ENCODE measurements at regions not wholly inside any gene's neighbourhood (a gene's known extent, or its start where the extent isn't known, plus 50 kb on each side); places are given as distances from the start of the nearest gene placed in this dataset.

GRCh38 chrX:40189637-40190036 lies 91.9 kb upstream of the BCOR start:
- Histone ChIP-seq H3K36me3 (ENCODE audit: control insufficient read depth, insufficient read depth, low read length) (no peaks in the 10 kb centered on the region), H3K4me3 (ENCODE audit: low read depth, low read length) (no peak overlapping the region), H3K27me3 (ENCODE audit: control insufficient read depth, insufficient read depth, low read length) (no peaks in the 10 kb centered on the region)
- no peak for DNase-seq (ENCODE audit: low read depth)
- no peak for TF ChIP-seq CTCF (IDR thresholded peaks at IDR 0.05; ENCODE audit: insufficient read depth, low read length, poor library complexity, severe bottlenecking)

- no peak for TF ChIP-seq CTCF (IDR thresholded peaks at IDR 0.05; ENCODE audit: insufficient read depth, low read length, poor library complexity, severe bottlenecking)
- DNase-seq (ENCODE audit: low read depth): no peak
- no peak overlapping the region for H3K4me3 ChIP-seq (ENCODE audit: low read depth, low read length)
- H3K27me3 ChIP-seq (ENCODE audit: control insufficient read depth, insufficient read depth, low read length): no peaks in the 10 kb centered on the region
- H3K36me3 ChIP-seq (ENCODE audit: control insufficient read depth, insufficient read depth, low read length): no peaks in the 10 kb centered on the region
Measured at GRCh38 chrX:40188573-40189417, 91.0 kb upstream of the BCOR start.

GRCh38 chrX:40184968-40185367 lies 87.2 kb upstream of the BCOR start:
- DNase-seq (ENCODE audit: low read depth): no peak
- Histone ChIP-seq H3K4me3 (ENCODE audit: low read depth, low read length) (no peak overlapping the region), H3K27me3 (ENCODE audit: control insufficient read depth, insufficient read depth, low read length) (no peaks in the 10 kb centered on the region), H3K36me3 (ENCODE audit: control insufficient read depth, insufficient read depth, low read length) (no peaks in the 10 kb centered on the region)
- no peak for TF ChIP-seq CTCF (IDR thresholded peaks at IDR 0.05; ENCODE audit: insufficient read depth, low read length, poor library complexity, severe bottlenecking)

GRCh38 chrX:40182615-40183014 lies 84.9 kb upstream of the BCOR start:
- H3K36me3 ChIP-seq (ENCODE audit: control insufficient read depth, insufficient read depth, low read length): no peaks in the 10 kb centered on the region
- TF ChIP-seq CTCF (IDR thresholded peaks at IDR 0.05; ENCODE audit: insufficient read depth, low read length, poor library complexity, severe bottlenecking): no peak
- no peak for DNase-seq (ENCODE audit: low read depth)
- H3K4me3 ChIP-seq (ENCODE audit: low read depth, low read length): no peak overlapping the region
- no peaks in the 10 kb centered on the region for H3K27me3 ChIP-seq (ENCODE audit: control insufficient read depth, insufficient read depth, low read length)

GRCh38 chrX:40182095-40182494 lies 84.3 kb upstream of the BCOR start:
- H3K27me3 ChIP-seq (ENCODE audit: control insufficient read depth, insufficient read depth, low read length): no peaks in the 10 kb centered on the region
- DNase-seq (ENCODE audit: low read depth): no peak
- no peaks in the 10 kb centered on the region for H3K36me3 ChIP-seq (ENCODE audit: control insufficient read depth, insufficient read depth, low read length)
- no peak overlapping the region for H3K4me3 ChIP-seq (ENCODE audit: low read depth, low read length)
- TF ChIP-seq CTCF (IDR thresholded peaks at IDR 0.05; ENCODE audit: insufficient read depth, low read length, poor library complexity, severe bottlenecking): no peak

GRCh38 chrX:40179283-40179682 lies 81.5 kb upstream of the BCOR start:
- no peak for TF ChIP-seq CTCF (IDR thresholded peaks at IDR 0.05; ENCODE audit: insufficient read depth, low read length, poor library complexity, severe bottlenecking)

More at GRCh38 chrX:40179283-40179682, 81.5 kb upstream of the BCOR start:
- H3K36me3 ChIP-seq (ENCODE audit: control insufficient read depth, insufficient read depth, low read length): no peaks in the 10 kb centered on the region
- H3K27me3 ChIP-seq (ENCODE audit: control insufficient read depth, insufficient read depth, low read length): peaks cover 3% of the 10 kb centered on the region
- no peak for DNase-seq (ENCODE audit: low read depth)
- H3K4me3 ChIP-seq (ENCODE audit: low read depth, low read length): no peak overlapping the region
